Neural progenitor cell (in vitro differentiated cells): ENCODE measurements at regions not wholly inside any gene's neighbourhood (a gene's known extent, or its start where the extent isn't known, plus 50 kb on each side); places are given as distances from the start of the nearest gene placed in this dataset.

Experiments used
- EZH2phosphoT487 ChIP-seq: fragments of 200-600 bp; sonication (generic); IDR thresholded peaks from 2 replicates; pipeline ENCODE4 v1.6.1; 2017; ENCODE audit warnings: antibody characterized with exemption
- TF ChIP-seq, protein P1 (sequence below): fragments of 200-600 bp; sonication (generic); IDR thresholded peaks from 2 replicates; pipeline ENCODE4 v1.5.1; 2017; ENCODE audit warnings: antibody characterized with exemption, mild to moderate bottlenecking

DNA sequence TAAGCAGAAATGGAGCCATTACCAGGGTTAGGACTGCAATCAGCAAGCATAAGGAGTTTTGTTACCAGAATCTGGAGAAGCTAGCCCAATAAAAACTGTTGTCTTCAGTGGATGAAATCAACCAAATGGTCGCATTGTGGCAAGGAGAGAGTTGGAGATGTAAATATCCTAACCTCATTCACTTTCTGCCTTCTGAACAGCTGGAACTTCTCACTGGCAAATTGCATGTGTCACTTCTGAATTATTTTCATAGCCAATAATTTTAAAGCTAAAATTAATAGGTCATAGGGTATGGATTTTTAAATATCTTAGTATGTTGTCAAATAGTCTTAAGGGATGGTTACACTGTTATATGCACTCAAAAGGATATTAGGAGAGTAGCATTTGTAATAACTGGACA lies 121.6 kb downstream of the SUCNR1 start:
- TF ChIP-seq, protein P1, sequence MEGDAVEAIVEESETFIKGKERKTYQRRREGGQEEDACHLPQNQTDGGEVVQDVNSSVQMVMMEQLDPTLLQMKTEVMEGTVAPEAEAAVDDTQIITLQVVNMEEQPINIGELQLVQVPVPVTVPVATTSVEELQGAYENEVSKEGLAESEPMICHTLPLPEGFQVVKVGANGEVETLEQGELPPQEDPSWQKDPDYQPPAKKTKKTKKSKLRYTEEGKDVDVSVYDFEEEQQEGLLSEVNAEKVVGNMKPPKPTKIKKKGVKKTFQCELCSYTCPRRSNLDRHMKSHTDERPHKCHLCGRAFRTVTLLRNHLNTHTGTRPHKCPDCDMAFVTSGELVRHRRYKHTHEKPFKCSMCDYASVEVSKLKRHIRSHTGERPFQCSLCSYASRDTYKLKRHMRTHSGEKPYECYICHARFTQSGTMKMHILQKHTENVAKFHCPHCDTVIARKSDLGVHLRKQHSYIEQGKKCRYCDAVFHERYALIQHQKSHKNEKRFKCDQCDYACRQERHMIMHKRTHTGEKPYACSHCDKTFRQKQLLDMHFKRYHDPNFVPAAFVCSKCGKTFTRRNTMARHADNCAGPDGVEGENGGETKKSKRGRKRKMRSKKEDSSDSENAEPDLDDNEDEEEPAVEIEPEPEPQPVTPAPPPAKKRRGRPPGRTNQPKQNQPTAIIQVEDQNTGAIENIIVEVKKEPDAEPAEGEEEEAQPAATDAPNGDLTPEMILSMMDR: no peak
- no peak for TF ChIP-seq EZH2phosphoT487
